GM18499 (cell line): ENCODE measurements at regions not wholly inside any gene's neighbourhood (a gene's known extent, or its start where the extent isn't known, plus 50 kb on each side); places are given as distances from the start of the nearest gene placed in this dataset.

Experiments
- ATAC-seq: cut with Tn5 transposase; IDR thresholded peaks from one replicate; pipeline ENCODE4 v1.9.1; 2021; ENCODE audit warnings: moderate number of reproducible peaks; ENCODE audit not compliant: insufficient read depth, unreplicated experiment

DNA sequence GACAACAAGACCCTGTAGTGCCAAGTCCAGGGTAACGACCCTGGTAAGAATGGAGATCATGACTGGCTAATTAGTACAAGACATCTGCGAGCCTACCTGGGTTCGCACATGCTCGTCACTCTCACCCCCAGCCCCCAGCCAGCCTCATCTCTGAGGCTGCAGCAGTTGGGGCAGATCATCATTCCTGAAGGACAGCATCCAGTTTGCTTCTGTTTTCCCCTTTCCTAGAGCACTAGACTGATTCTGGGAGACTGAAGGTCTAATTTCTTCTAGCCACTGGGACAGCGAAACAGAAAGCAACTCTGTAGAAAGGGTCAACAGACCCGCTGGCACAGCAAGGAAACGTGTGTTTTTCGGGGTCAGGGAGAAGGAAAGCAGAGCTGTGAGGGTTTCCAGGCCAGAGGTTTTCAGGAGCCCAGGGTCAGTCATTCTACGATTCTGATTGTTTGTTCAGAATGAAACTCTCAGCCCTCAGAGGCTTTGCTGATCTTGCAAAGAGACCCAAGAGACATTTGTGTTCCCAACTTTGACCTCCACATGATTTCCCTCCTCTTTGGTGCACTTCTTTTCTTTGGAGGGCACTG lies 343.1 kb upstream of the NOCT start:
- no peak for ATAC-seq

DNA sequence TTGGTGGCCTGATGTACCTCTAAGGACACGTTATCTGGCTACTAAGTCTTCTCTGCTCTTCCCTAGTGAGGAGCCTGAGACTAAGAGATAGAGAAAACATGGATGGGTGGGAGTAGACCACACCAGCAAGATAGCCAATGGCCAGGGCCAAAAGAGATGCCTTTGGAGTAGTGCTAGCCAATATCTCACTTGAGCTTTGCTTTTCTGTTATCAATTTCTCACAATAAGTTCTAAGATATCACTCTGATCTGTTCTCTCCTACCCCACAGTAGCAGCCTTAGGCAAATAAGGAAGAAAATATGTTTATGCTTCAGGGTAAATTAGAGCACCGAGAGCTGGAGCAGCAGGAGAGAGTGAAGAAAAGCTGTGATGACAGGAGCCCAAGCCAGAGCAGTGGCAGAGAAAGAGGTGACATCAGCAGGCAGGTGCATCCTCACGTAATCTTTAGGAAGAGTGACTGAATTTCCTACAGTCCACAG lies 343.9 kb upstream of the NOCT start:
- ATAC-seq = no peak

DNA sequence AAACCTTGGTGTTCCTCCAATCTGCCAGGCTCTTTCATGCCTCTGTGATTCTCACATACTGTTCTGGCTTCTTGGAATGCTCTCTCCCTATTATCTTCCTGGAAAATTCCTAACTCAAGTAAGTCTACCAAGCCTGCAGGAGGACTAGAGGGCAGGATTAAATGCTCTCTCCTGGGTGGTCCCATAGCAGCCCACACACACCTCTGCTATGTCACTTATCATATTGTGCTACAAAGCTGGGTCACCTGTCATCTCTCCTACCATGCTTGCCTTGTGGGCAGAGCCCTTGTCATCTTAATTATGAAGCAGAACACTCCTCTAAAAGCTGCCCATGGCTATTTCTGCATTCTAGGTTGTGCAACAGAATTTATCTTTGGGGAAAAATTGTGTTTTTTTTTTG lies 344.5 kb upstream of the NOCT start:
- ATAC-seq = no peak

DNA sequence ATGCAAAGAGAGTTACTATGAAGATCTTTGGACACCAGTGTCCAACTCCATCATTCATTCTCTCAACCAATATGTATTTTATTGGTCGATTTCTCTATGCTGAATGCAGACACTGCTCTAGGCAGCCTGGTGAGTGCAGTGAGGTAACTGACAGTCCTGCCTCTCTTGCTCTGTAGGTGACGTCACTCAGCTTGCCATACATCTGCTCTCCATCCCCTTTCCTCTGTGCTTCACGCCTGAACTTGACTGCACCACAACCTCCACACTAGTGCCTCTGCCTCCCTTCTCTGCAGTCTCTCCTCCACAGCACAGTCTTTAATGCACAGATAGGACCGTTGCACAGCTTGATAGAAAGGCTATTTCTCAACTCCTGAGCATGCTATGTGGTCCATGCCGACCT lies 344.9 kb upstream of the NOCT start:
- no peak for ATAC-seq

DNA sequence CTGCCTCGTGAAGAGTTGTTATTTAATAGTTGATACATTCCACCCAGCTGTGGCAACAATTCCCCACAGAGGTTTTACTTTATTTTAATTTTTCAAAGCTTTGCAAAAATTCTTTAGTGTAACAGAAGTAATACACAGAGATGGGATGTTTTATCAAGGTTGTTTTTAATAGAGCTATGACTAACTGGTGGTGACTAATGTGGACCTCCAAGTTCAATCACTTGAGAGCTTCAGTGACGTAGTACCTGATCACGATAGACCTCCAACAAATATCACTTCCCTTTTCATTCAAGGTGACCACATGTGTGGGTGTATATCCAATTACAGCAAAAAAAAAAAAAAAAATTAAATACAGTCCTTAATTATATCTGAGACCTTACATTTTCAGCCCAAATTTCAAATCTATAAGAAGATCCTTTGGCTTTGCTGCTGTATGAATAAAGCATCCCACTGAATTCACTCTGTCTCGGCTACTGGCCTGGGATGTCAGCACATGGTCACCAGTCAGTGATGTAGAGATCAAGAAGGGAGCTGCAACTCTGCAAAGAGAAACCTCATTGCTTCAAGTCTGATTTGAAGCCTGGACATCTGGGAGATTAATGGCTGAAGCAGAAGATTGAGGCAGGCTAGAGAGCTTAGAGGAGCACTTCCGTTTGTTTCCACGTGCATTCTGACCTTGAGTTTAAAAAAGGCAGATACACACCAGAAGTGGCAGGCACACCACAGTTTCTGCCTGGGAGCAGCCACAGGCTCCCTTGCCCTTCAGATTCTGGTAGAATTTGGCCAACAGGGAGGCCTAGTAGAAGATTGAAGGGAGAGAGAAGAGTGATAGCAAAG lies 345.9 kb upstream of the NOCT start:
- no peak for ATAC-seq

DNA sequence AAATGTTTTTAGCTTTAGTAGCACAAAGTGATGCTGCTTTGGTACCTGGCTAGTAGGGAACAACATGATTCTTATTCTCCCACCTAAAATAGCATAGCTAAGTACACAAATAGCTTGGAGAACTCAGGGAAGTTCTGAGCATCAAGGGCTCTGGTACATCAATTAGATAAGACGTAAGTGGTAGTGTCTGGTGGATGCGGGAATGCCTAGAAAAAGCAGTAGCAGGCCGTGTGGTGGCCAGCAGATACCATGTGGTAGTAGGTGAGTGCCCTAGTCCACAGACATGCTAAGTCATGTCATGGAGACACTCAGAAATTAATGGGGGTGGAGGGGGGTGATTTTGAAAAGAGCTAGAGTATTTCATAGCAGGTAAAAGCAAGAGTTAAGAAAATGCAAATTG lies 347.3 kb upstream of the NOCT start:
- ATAC-seq = no peak

- ATAC-seq = no peak
These were observed 349.2 kb upstream of the NOCT start for GRCh38 chr4:138666366-138666765.

DNA sequence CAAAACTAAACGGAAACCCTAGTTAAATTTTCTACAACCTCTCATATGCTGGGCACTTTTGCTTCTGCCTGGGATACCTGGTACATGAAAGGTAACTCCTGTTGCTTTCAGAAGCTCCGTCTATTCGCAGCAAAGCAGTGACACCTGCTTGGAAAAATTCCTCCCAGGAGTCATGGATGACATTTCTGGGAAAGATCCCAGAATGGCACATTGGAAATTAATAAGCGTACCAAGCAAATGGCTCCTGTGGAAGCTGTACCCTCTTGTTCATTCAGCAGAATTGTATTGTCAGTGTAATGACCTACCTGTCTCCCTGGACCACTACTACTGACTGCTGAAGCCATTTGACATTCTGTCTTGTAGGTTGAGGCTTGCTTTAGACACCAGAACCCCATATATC lies 349.7 kb upstream of the NOCT start:
- ATAC-seq = no peak

- ATAC-seq = no peak
These were observed 351.7 kb upstream of the NOCT start for GRCh38 chr4:138663883-138664282.

DNA sequence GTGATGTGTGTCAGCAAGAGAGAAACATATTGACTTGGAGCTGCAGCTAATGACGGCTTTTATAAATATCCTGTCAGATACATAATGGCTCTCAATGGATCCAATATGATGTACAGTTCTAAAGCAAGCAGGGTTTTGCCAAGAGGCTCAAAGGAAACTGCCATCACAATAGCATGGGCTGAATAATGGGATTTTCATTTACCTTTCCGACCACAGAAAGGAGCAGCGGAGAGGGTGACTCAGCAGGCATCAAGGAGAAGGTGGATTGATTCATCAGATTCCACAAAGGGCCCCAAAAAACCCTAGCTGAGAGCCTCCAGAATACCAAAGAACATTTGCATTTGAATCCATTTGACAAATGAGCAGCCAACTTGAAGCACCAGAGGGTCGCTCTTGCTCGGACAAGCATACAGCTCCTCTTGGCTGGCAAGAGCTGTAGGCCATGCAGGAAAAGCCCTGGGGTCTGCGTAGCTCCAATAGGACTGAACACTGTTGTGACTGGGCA lies 355.7 kb upstream of the NOCT start:
- ATAC-seq = no peak

DNA sequence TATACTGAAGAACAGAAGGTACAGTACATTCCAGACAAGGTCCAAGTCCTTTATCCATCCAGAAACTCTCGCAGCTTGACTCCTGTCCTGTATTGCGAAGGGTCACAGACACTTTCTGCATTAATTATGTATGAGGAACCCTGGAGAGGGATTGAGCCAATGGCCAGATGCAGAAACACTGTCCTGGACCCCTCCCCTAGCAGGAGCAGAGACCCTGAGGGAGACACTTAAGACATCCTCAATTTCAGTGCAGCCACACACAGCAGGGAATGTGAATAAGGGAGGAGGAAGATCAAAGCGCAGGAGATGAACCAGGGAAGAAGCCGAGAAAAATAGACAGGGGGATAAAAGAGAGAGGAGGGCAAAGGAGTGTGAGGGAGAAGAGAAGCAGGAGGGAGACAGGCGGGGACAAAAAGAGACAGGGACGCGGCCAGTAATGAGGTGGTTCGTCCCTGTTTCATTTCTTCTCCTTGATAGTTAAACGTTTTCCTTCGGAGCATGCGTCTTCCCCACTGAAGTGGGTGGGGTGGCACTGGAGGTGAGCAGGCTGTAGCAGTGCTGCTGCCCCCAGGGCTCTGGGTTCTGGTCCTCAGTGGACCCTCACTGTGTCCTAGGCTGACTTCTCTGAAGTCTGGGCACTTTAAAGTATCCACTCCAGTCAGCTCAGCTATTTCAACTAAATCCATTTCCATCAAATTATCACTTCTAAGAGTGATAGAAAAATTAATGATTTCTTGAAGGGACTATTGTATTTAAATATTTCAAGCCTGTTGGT lies 356.4 kb upstream of the NOCT start:
- ATAC-seq = no peak

- no peak for ATAC-seq
These were observed 357.1 kb upstream of the NOCT start for GRCh38 chr4:138658518-138658917.

DNA sequence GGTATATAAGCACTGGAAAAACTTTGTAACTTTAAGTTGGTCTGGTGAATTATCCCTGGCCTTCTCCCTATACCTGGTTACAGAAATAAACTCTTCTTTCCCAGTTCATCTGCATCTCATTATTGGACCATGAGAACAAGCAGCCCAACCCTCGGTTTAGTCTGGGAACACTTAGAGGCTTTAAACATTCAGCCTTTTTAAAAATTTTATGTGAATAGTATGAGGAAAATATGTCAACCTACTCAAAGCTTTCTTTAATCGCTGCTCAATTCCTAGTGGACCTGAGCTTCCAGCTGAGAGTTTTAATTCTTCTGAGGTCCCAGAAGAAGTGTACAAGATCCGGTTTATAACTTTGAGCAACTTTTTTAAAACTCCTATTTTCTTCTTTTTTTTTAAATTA lies 358.6 kb upstream of the NOCT start:
- no peak for ATAC-seq

- ATAC-seq = no peak
These were observed 359.6 kb upstream of the NOCT start for GRCh38 chr4:138655985-138656384.

DNA sequence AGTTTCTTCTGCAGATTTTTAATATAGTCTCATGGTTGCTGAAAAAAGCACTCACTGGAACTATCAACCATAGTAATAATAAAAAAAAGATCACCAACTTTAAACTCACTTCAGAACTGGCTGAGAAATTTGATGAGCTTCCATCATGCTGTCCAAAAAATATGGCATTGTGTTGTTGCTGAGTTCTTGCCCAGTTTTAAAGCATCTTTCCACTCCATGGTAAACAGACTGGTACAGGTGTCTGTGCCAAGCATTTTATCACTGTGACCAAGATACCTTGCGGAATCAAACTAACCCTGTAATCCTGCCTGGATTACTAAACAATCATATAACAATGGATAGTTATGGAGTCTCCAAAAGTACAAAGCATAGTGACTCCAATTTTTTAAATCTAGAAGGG lies 360.3 kb upstream of the NOCT start:
- no peak for ATAC-seq

DNA sequence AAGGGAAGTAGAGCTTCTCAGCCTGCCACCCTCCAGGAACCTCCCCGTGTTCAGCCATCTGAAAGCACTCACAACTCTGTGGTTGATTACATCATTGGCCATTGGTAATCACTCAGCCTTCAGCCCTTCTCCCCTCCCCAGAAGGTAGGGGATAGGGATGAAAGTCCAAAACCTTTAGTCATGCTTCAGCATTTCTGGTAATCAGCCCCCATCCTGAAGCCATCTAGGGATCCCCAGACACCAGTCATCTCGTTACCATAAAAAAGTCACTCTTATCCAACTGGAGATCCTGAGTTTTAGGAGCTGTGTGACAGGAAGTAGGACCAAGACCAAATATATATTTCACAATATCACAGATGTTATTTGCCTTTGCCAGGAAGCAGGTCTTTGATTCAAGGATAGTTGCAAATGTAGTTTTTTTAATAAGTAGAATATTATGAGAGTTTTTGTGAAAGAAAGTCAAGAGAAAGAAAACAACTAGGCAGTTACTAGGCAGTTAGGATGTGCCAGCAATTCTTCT lies 364.6 kb upstream of the NOCT start:
- ATAC-seq = no peak

DNA sequence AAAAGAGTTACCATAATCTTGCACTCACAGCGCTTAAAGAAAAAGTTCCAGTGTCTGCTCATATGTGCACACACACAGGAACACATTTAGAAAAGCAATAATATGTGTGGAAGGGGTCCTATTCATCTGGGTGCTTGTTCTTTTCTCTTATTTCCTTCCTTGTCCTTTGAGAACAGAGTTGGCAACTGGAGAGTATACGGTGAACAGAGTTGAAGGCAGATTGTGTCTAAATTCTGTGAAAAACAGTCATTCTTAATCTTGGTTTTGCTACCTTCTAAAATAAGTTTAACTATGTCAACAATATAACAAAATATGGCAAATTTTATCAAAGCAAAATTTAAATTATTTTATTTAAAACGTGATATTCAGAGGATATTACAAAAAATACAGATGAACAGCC lies 365.1 kb upstream of the NOCT start:
- ATAC-seq = no peak

DNA sequence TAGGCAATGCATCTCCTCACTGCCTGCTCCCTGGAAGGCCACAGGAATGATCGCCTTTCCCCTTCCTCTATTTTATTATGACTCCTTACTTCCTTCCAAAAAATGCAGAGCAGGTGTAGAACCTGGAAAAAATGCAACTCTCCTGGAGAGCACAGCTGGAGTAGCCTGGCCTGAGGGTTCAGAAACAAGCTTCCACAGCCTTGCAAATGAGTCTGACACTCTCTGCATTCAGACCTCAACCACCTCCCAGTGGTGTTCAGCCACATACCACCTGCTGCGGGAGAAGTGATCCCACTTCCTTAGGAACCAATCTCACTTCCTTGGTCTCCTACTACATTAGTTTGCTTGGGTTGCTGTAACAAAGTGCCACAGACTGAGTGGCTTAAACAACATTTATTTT lies 368.1 kb upstream of the NOCT start:
- no peak for ATAC-seq

GRCh38 chr4:138646383-138646782 lies 369.2 kb upstream of the NOCT start:
- ATAC-seq = no peak

- no peak for ATAC-seq
These were observed 370.3 kb upstream of the NOCT start for GRCh38 chr4:138645289-138645688.

DNA sequence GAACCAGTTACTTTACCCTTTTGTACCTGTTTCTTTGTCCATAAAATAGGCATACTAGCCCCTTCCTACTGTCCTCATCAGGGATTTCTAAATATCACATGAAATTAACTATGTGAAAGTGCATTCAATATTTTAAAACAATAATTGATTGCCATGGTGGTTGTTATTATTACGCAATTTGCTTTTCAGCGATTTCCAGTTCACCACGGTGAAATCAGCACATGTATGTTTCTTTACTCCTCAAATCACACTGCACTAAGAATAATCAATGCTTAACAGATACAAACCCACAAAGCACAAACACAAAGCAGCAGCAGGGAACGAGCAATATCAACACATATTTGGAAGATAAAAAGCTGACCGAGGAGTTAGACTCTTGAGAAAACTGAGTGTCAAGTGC lies 371.3 kb upstream of the NOCT start:
- no peak for ATAC-seq
